AG09309 (cell line): ENCODE measurements at regions not wholly inside any gene's neighbourhood (a gene's known extent, or its start where the extent isn't known, plus 50 kb on each side); places are given as distances from the start of the nearest gene placed in this dataset.

Experiments
- DNase-seq: peaks from one replicate; pipeline ENCODE4 v3.0.0-alpha.2; 2010; ENCODE audit warnings: low read depth
- H3K4me3 ChIP-seq: 2 replicates; pipeline ENCODE4 v1.5.1; 2011; ENCODE audit warnings: mild to moderate bottlenecking, low read depth, low read length, moderate library complexity; ENCODE audit not compliant: control insufficient read depth
- CTCF ChIP-seq: IDR thresholded peaks from 2 replicates; pipeline ENCODE4 v1.5.1; 2011; ENCODE audit warnings: mild to moderate bottlenecking, low read depth, low read length, inconsistent platforms; ENCODE audit not compliant: insufficient read depth, control insufficient read depth; ENCODE audit errors: missing control alignments

- H3K4me3 ChIP-seq, result no peak overlapping the region
- no peak for DNase-seq
- TF ChIP-seq CTCF, result no peak
These were observed 546.9 kb downstream of the BCOR start for GRCh38 chrX:39550795-39551361.

- no peak for DNase-seq
- TF ChIP-seq CTCF, result no peak
These were observed 546.0 kb downstream of the BCOR start for GRCh38 chrX:39551762-39552161.

GRCh38 chrX:39555431-39555830 lies 542.3 kb downstream of the BCOR start:
- TF ChIP-seq CTCF, result no peak
- DNase-seq, result no peak
- H3K4me3 ChIP-seq, result no peak overlapping the region

More at GRCh38 chrX:39551762-39552161, 546.0 kb downstream of the BCOR start:
- H3K4me3 ChIP-seq, result no peak overlapping the region

- TF ChIP-seq CTCF, result no peak
- H3K4me3 ChIP-seq, result no peak overlapping the region
- DNase-seq, result no peak
These were observed 541.7 kb downstream of the BCOR start for GRCh38 chrX:39556056-39556455.

- no peak overlapping the region for H3K4me3 ChIP-seq
- no peak for DNase-seq
- TF ChIP-seq CTCF, result no peak
These were observed 538.5 kb downstream of the BCOR start for GRCh38 chrX:39559229-39559628.

GRCh38 chrX:39560271-39560670 lies 537.5 kb downstream of the BCOR start:
- no peak overlapping the region for H3K4me3 ChIP-seq
- DNase-seq, result no peak
- no peak for TF ChIP-seq CTCF

- no peak for TF ChIP-seq CTCF
- H3K4me3 ChIP-seq, result no peak overlapping the region
These were observed 534.6 kb downstream of the BCOR start for GRCh38 chrX:39563178-39563577.

More at GRCh38 chrX:39563178-39563577, 534.6 kb downstream of the BCOR start:
- no peak for DNase-seq
